Right hindlimb (tissue), 1 donor: ENCODE measurements at regions not wholly inside any gene's neighbourhood (a gene's known extent, or its start where the extent isn't known, plus 50 kb on each side); places are given as distances from the start of the nearest gene placed in this dataset.

Experiments used
- DNase-seq: peaks from one replicate; pipeline ENCODE4 v3.0.0-alpha.2; 2018

DNA sequence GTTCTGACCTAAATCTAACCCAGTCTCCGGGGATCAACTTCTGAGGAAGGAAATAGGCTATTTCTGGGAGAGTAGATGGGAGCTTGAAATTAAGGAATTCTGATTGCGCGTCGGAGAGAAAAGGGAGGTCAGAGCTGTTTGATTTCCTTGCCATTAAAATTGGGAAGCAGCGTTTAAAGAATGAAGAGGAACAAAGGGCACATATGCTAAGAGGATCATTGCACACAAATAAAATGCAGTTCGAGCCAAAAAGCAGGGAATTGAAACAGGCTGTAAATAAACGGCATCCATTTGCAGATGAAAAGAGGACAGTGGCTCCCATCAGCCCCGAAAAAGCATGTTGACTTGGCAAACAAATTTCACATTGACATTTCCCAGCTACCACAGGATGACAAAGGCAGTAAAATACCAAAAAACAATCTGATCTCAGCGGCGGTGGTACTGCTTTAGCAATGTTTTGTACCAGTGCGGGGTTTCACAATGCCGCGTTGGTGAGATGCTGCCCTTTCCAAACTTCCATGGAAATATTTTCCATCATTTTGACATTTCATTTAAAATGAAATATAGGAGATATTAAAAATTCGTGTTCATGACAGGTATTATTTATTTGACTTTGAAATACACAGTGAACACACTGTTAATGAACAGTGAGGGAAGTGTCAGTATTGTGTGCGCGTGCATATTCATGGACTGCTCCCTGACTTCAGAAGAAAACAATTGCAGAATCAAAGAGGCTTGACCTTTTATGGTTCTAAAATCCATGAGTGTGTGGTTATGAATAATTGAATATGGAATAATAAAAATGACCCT is 108.8 kb downstream of the SQOR start:
- DNase-seq, result no peak

DNA sequence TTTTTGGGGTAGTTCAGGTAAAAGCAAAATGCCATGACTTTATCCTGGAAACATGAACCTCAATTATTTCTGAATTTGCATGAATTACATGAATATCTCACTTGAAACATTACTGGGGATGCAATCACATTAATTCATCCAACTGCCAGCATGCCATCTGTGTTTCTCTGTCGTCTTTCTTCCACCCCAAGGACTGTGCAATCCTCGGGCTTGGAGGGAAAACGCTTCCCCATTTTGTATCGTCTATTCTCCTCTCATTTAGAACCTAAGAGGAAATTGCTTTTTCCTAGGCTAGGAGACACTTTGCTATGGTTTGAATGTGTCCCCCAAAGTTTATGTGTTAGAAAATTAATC is 109.4 kb downstream of the SQOR start:
- DNase-seq, result no peak

DNA sequence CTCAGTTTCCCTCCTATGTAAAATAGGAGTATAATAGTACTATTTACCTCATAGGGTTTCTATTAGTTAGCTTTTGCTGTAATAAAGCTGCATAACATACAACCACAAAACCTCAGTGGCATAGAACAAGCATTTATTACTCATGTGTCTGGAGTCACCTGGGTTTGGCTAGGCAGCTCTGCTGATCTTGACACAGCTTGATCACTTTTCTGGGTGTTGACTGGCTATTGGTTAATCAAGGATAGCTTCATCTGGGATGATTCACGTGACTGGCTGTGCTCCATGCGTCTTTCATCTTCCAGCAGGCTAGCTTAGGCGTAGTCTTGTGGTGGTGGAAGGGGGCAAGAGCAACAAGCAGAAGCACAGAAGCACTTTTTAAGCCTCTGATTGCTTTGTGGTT is 112.6 kb downstream of the SQOR start:
- no peak for DNase-seq

DNA sequence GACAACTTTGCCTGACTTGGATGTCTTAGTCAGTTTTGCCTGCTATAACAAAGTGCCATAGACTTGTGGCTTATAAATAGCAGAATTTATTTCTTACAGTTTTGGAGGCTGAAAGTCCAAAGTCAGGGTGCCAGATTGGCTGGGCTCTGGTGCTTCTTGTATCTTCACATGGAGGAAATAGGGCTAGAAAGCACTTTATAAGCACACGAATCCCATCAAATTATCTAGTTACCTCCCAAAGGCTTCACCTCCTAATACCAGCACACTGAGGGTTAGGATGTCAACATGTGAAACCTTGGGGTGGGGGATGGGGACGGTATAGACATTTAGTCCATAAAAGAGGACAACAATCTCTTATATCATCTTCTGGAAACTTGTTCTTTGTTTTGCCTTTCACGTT is 116.8 kb downstream of the SQOR start:
- no peak for DNase-seq

DNA sequence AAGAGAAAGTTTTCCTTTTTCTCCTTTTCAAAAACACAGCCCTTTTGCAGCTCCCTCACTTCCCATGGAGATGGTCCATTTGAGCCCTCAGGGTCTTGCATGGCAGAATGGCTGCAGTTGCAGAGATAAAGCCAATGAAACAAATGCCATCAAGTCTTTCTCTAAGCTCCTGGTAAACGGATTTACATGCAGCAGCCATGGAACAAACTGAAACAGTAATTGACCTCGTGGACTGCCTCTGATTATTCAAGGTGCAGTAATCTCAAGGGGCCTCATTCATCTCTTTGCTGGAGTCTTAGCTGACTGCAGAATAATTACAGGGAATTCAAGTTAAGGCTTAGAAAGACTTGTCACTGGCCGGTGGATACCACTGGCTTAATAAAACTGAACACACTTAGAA is 125.1 kb downstream of the SQOR start:
- DNase-seq, result no peak

DNA sequence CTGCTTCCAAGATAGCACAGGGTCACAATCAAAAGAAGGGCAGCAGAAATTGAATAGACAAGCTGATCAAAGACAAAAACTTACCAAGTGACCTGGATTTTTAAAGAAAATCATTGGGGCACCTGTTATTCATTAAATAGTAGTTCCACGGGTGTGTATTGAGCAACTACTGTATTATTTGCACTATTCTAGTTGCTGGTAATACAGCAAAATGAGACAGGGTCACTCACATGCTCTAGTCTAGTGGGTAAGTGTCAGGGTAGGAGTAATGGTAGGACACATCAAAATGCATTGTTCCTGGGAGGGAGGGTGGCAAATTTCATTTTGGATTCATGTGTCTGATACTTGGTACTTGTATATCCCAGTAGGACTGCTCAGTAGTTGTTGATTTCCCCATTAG is 127.9 kb downstream of the SQOR start:
- DNase-seq, result no peak

DNA sequence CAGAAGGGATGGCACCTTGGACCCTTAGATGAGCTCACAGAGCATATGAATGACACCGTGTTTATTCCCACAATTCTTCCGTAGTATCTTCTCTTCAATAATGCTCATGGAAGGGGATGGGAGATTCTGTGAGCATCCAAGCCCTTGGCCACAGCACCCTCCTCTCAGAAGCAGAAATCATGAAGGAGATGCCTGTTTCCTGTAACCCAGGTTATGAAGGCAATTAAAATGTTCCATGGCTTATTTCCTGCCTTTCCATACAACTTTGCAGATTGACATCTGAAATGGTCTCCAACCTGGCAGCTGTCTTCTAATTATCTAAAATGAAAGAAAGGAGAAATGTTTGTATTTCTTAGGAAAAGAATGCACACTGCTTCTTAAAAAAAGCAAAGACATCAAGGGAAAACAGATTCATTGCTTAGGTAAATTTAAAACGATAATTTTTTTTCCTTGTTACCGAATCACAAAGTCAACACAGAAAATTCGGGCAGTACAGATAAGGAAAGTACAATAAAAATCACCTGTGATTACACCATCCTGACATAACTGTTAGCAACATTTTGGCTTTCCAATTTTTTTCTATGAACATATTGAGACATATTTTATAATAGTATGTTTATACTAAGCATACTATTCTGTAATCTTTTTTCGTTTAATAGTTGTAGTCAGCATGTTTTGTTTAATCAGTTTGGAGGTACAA is 128.5 kb downstream of the SQOR start:
- no peak for DNase-seq

DNA sequence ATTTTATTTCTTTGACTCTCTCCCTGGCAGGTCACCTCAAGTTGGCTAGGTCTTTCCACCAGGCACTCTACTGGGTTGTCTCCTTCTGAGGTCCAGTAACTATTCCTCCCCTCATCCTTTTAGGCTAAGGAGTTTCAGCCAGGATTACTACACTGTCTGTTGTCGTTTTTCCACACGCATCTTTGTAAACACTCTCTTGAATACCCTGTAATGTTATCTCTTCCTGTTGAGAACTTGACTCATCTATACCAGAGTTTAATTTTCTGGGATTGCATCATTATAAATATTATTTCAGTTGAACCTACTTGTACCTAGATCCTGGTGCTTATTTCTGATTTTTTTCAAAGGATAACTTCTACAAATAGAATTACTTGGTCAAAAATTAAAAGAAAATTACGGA is 138.3 kb downstream of the SQOR start:
- DNase-seq, result no peak

DNA sequence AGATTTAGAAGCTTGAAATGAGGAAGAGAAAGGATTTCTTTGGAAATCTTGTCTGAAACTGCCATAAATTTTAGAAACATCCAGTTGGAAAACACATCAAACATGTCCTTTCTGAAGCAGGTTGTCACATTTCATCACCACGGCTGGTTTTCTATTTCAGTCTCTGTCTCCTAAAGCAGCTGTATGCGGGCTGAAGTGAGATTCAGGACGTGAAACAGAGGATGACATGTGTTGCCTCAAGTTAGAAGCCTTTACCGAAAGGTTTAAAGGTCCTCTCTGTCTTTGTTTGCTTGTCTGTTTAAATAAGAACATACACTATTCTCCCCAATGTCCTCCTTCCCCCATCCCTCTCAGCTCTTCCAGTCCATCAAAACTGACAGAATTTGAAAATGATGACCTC is 141.9 kb downstream of the SQOR start:
- no peak for DNase-seq

DNA sequence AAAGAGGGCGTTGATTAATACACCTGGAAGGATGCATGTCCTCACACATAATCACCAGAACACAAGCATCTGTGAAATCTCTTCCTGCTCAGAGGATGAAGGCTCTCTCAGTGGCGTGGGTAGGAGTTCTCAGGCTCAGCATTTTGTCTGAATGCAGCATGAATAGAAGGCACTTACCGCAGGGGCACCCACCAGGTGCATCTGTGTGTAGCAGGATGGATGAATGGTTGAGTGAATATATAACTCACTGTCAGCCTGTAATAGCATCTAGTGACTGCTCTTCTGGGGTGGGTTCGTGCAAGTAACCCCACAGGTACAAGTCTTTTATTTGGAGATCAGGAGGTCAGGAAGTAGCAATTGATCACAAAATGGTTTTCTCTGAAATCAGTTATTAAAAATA is 143.0 kb downstream of the SQOR start:
- no peak for DNase-seq

DNA sequence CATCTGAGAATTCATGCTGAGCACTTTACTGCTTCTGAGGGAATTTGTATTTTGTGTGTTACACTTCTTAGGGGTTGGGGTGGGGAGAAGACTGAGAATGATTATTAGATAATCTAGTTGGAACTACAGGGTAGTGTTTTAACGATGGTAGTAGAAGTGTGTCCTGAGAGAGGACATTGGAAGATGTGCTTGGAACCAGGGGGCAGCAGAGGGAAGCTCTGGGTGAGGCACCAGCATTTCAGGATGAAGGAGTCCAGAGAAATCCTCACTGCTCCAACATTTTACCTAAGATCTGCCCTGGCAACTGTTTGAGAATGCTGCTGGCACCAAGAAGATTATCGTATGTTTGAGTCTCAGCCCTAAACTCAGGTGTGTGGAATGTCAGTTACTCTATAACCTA is 145.5 kb downstream of the SQOR start:
- no peak for DNase-seq

DNA sequence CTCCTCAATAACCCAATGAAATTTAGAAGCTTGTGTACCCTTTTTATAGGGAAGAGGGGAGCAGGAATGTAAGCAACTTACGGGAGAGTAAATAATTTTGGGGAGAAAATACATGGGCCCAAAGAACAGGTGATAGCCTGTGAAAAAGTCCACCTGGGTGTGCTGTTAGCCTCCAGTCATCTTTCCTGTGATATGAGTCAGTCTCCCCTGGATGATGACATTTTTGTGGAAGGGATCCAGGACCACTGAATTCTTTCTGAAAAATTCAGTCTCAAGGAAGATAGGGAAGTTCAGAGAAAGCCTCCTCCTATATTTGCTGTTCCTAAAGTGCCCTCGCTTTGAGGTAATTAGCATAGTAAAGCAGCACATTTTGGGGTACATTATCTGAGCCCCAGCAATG is 149.8 kb downstream of the SQOR start:
- no peak for DNase-seq

DNA sequence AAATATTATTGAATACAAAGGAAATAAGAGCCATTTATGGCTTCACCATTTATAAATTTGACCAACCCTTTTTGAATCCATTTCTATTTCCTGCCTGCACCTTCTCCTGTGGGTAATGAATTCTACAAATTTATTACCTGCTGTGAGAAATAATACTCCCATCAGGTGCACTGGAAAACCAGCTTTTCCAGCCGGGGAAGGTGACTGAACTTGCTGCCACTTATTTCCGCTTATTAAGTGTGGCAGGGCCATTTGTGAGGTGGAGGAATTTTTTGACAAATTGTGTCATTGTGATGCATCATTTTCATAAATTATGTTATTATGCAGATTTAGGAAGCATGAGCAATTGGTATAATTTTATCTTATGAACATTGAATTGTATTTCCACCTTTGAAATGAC is 151.1 kb downstream of the SQOR start:
- DNase-seq, result no peak

DNA sequence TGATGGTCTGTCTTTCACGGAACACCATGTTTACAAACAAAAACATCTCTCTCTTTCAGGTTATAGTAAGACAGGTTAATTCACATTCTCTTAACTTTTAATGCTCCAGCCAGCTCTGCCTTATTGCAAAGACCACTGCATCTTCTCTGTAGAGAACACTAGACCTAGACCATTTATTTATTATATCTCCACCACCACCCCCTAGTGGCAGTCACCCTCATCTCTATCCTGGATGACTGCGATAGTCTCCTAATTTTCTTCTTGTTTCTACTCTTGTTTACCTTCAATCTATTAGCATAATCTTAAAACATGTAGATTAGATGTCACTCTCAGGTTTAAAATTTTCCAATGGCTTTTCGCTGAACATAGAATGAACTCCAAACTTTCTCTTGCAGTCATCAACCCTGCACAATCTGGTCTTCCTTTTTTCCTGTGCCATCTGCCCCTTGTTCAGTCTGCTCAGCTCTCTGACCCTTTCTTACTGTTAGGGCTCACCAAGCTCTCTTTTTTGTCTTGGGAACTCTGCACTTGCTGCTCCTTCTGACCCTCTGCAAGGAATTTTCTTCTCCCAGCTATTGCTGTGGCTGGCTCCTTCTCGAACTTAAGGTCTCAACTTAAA is 155.6 kb downstream of the SQOR start:
- no peak for DNase-seq

DNA sequence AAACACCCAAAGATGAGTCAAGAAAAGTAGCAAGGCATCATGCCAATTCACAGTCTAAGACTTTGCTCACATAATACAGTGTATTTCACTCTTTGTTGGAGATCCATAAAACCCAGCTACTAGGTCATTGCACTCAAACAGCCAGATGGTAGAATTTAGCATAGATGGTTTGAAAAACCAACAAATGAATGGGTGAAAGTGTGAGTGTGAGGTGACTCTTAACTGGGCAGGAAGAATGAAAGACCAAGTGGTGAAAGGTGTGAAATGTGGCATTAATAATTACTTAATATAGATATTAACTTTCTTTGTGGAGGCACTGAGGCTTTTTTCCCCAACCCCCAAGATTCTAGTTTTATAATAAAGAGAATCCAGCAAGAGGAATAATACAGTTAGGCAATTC is 159.5 kb downstream of the SQOR start:
- DNase-seq, result no peak

DNA sequence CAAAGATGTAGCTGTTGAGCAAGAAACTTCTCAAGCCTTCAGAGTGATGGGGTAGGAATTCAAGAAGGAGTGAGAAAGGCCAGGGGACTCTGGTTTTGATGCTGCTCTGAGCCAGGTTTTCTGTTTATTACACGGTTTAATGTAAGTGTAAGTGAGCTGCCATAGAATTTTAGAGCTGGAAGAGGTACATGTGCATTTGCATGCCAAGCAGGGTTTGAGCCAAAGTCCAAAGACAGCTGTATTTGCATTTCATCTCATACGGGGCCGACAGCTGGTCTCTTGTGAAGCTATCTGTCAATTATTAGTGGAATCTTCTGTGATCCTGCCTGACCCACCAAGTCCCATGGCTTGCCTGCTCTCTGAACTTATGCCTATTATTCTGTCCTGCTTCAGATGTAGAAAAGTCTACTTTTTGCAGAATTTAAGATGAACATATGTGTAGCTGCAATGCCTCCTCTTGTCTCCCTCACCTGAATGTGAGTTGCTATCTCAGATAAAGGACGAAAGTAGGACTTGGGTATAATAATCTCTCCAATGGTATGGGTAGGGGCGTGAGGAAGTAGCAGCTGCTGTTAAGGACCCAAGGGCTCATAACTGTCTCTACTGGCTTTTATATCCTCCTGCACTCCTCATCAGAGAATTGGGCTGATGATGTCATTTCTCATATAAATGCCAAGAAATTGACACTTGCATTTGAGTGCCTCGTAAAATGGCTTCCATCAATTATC is 160.0 kb downstream of the SQOR start:
- peak; percentile 79 for DNase-seq

DNA sequence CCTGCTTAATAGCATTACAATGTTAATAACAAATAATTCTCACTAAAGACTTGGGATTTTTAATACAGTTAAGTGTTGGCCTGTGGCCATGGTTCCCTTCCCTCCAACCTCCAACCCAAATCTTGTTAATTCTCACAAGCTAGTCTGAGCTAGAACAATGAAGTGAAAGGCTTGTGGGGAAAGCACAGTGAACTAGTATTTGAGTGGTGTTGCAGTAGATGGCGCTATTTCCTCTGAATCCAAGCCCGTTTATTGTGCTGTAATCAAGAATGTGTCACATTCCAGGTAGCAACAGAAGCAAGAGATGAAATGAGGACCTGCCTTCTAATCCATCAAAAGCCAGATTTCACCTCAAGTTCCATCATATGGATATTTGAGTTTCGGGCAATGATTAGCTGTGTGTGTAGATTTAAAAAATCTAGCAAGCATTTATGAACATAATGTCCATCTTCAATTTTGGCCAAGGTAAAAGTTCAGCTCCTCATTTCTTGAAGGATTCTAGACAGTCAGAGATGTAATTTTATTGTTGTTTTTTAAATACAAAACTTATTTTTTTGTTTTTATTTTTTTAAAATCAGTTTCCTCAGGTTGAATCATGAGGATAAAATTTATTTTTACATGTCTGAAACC is 160.7 kb downstream of the SQOR start:
- peak; percentile 51 for DNase-seq

DNA sequence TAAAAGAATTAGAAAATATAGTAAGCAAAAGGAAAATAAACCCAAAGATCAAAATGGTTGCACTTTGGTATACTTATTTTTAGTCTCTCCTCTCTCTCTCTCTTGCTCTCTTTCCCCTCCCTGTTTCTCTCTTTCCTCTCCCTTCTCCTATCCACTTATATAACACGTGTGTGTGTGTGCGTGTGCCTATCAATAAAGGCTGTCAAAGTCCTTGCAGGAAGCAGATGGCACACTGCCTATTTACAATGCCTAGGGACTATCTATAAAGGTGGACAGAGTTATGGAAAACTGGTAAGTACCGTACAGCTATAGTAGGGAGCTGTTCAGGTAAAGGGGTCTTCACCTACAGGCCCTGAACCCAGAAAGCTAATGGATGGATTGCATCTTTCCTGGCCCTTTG is 161.6 kb downstream of the SQOR start:
- no peak for DNase-seq

DNA sequence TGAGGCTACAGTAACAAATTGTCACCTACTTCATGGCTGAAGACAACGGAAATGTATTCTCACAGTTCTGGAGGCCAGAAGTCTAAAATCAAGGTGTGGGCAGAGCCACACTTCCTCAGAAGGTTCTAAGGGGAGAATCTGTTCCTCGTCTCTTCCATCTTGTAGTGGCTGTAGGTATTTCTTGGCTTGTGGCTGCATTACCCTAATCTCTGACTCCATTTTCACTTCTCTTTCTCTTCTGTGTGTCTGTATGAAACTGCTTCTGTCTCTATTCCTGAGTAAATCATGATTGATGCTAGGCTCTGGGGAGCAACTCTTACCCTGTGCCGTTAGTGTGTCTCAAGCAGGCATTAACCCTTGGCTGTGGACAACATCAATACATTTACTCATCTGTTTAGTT is 164.7 kb downstream of the SQOR start:
- no peak for DNase-seq

DNA sequence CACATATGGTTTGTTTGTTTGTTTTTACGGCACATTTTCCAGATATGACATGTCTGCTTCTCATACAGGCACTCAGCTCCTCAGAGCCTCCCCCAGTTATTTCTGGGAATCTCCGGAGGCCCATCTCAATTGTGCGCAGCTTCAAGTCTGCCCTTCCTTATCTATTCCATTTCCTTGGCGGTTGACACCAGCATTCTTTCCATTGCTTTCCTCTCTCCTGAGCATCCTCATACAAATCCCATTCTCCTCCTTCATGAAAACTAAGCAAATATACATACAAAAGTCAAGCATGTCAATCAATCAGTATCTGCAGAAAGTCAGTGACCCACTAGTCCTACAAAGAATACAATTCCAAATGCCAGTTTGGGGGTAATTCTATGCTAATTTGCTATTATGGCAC is 166.7 kb downstream of the SQOR start:
- DNase-seq, result no peak

DNA sequence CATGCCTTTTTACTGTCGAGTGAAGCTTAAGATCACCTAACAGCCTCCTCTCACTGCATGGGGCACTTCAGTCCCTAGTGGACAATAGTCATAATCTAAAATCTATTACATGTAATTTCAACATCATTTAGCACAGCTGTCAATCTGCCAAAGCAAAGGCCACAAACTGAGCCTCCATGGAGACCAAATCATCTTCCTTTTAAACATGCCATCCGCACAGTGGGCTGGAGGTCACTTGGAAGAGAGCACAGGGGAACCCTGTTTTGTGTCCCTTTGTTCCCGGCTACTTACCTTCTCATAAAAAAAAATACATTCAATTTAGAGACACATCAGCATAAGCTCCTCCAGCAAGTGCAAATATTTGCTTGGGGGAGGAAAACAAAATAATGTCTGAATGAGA is 167.3 kb downstream of the SQOR start:
- no peak for DNase-seq

DNA sequence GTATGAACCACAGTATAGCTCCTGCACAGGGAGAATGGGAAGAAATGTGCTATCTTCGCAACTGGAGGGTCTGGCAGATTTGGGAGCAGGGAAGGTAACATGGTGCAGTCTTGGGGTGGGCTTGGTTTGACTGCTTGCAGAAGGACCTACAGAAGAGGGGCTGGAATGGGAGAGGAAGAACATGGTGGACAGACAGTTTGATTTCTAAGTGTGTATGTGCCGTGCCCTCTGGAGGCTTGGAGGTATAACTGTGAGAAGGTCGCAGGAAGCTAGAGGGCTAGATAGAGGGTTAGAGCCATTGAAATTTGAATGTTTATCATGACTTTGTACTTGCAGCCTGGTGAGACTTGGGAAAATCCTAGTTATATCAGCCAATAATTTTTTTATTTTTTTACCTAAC is 169.2 kb downstream of the SQOR start:
- DNase-seq, result no peak

DNA sequence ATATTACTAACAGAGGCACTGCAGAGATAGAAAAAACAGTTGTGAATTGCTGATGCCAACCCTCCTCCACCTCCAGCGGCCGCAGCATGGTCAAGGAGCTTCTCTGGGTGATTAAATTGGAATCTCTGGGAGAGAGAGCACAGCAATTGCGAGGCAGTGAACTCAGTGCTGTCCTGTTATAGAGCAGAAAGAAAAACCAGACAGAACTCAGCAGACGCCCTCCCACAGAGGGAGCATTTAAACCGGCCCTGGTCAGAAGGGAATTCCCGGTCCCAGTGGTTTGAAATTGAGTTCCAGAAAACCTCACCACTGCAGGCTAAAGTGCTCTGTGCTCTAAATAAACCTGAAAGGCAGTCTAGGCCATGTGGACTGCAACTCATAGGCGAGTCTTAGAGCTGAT is 175.4 kb downstream of the SQOR start:
- DNase-seq, result peak; percentile 29
